Breast epithelium (tissue), 3 donors: ENCODE measurements at regions not wholly inside any gene's neighbourhood (a gene's known extent, or its start where the extent isn't known, plus 50 kb on each side); places are given as distances from the start of the nearest gene placed in this dataset.

Source experiments
- POLR2A ChIP-seq: fragments of 450-650 bp; IDR thresholded peaks from one replicate; pipeline ENCODE4 v1.6.1; 2016; ENCODE audit warnings: antibody characterized with exemption, mild to moderate bottlenecking, moderate library complexity
- POLR2AphosphoS5 ChIP-seq, 3 donors: sonication (generic); formaldehyde crosslinking; IDR thresholded peaks; one replicate each; pipeline ENCODE4 v1.6.1; 2017; ENCODE audit warnings: antibody characterized with exemption in 3 of 3
- TF ChIP-seq, protein P1 (sequence below), 3 donors: fragments of 450-650 bp; IDR thresholded peaks; one replicate each; pipeline ENCODE4 v1.5.1; 2016 to 2017; ENCODE audit warnings: antibody characterized with exemption in 3 of 3, mild to moderate bottlenecking in 3 of 3, moderate library complexity in 3 of 3

DNA sequence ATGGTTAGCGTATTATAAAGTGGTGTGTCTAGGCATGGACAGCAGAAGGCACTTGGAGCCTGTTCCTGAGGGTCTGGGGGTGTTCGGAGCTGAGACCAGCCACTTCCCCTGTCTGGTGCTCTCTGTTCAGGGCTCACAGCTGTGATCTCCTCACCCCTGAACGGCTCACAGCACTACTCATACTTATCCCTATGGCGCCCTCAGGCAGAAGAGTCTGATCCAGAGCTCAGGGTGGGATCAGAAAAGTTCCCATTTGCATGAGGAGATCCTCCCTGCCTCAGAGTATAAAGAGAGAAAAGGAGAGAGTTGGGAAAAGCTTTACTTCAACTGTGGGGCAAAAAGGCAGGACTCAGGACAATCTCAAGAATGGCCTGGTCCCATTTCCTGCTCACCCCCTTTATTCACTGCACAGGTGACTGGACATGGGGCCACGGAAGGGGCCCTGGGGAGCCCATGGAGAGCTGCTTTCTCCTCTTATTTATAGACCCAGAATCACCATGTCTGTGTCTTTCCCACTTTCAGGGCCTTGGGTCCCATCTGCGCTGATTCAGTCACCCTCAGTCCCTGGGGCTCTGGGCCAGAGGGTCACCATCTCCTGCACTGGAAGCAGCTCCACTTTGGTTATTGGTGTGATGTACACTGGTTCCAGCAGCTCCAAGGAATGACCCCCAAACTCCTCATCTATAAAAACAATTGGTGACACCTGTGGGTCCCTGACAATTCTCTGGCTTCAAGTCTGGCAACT lies 97.0 kb upstream of the TOP3B start:
- TF ChIP-seq, protein P1, sequence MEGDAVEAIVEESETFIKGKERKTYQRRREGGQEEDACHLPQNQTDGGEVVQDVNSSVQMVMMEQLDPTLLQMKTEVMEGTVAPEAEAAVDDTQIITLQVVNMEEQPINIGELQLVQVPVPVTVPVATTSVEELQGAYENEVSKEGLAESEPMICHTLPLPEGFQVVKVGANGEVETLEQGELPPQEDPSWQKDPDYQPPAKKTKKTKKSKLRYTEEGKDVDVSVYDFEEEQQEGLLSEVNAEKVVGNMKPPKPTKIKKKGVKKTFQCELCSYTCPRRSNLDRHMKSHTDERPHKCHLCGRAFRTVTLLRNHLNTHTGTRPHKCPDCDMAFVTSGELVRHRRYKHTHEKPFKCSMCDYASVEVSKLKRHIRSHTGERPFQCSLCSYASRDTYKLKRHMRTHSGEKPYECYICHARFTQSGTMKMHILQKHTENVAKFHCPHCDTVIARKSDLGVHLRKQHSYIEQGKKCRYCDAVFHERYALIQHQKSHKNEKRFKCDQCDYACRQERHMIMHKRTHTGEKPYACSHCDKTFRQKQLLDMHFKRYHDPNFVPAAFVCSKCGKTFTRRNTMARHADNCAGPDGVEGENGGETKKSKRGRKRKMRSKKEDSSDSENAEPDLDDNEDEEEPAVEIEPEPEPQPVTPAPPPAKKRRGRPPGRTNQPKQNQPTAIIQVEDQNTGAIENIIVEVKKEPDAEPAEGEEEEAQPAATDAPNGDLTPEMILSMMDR (IDR thresholded peaks at IDR 0.05) = no peak
- no peak for TF ChIP-seq POLR2AphosphoS5 (IDR thresholded peaks at IDR 0.05)
- no peak for TF ChIP-seq POLR2A
